Inflammatory macrophage treated with lipopolysaccharide for 1 hour (primary cell): ENCODE measurements at regions not wholly inside any gene's neighbourhood (a gene's known extent, or its start where the extent isn't known, plus 50 kb on each side); places are given as distances from the start of the nearest gene placed in this dataset.

Experiments
- DNase-seq, 2 donors: peaks; one replicate each; pipeline ENCODE4 v3.0.0-alpha.2; 2020 to 2022

GRCh38 chr3:34686541-34686940 lies 888.1 kb downstream of the PDCD6IP start:
- DNase-seq: no peak

GRCh38 chr3:34687671-34688070 lies 889.2 kb downstream of the PDCD6IP start:
- peak in 1 of 2 donors; percentile 10 for DNase-seq

- DNase-seq: no peak
Observed at GRCh38 chr3:34696831-34697230, 898.4 kb downstream of the PDCD6IP start.

- DNase-seq: no peak
Observed at GRCh38 chr3:34703053-34703452, 904.6 kb downstream of the PDCD6IP start.

- no peak for DNase-seq
Observed at GRCh38 chr3:34724916-34725499, 914.3 kb upstream of the ARPP21 start.

GRCh38 chr3:34725774-34726173 lies 913.6 kb upstream of the ARPP21 start:
- no peak for DNase-seq

- DNase-seq: peak in 1 of 2 donors; percentile 50
Observed at GRCh38 chr3:34727700-34728099, 911.6 kb upstream of the ARPP21 start.

- DNase-seq: no peak
Observed at GRCh38 chr3:34742151-34742550, 897.2 kb upstream of the ARPP21 start.

GRCh38 chr3:34758630-34759261 lies 880.6 kb upstream of the ARPP21 start:
- DNase-seq: no peak

- peak in 1 of 2 donors; percentile 54 for DNase-seq
Observed at GRCh38 chr3:34777386-34777785, 861.9 kb upstream of the ARPP21 start.

- no peak for DNase-seq
Observed at GRCh38 chr3:34779092-34779491, 860.2 kb upstream of the ARPP21 start.

GRCh38 chr3:34780294-34780693 lies 859.0 kb upstream of the ARPP21 start:
- DNase-seq: no peak

- no peak for DNase-seq
Observed at GRCh38 chr3:34780973-34781372, 858.4 kb upstream of the ARPP21 start.

GRCh38 chr3:34782871-34783270 lies 856.5 kb upstream of the ARPP21 start:
- peak in 1 of 2 donors; percentile 4 for DNase-seq

GRCh38 chr3:34783876-34784275 lies 855.4 kb upstream of the ARPP21 start:
- DNase-seq: peak; percentile 83 to 84

- no peak for DNase-seq
Observed at GRCh38 chr3:34793057-34793456, 846.3 kb upstream of the ARPP21 start.

- DNase-seq: no peak
Observed at GRCh38 chr3:34807611-34808010, 831.7 kb upstream of the ARPP21 start.

GRCh38 chr3:34808287-34808686 lies 831.0 kb upstream of the ARPP21 start:
- no peak for DNase-seq

GRCh38 chr3:34828847-34829246 lies 810.5 kb upstream of the ARPP21 start:
- DNase-seq: no peak

GRCh38 chr3:34832865-34833508 lies 806.3 kb upstream of the ARPP21 start:
- DNase-seq: no peak

GRCh38 chr3:34837848-34838741 lies 801.2 kb upstream of the ARPP21 start:
- no peak for DNase-seq

GRCh38 chr3:34842706-34843480 lies 796.4 kb upstream of the ARPP21 start:
- DNase-seq: no peak

- no peak for DNase-seq
Observed at GRCh38 chr3:34844323-34844620, 795.1 kb upstream of the ARPP21 start.
